ENCODE measurements at regions not wholly inside any gene's neighbourhood (a gene's known extent, or its start where the extent isn't known, plus 50 kb on each side); places are given as distances from the start of the nearest gene placed in this dataset.

- Histone ChIP-seq H3K4me1 (ENCODE audit: control insufficient read depth, insufficient read depth, low read length) (no peaks in the 10 kb centered on the region), H3K27ac (ENCODE audit: extremely low read depth, low read depth, low read length) (no peak overlapping the region), H3K36me3 (ENCODE audit: control insufficient read depth in 2 of 2, insufficient read depth in 1 of 2, low read length in 2 of 2) (no peaks in the 10 kb centered on the region), H3K4me3 (ENCODE audit: low read depth, low read length) (no peak overlapping the region), H3K9me3 (ENCODE audit: control insufficient read depth, insufficient read depth, low read depth, low read length) (no peaks in the 10 kb centered on the region)
- TF ChIP-seq GLIS1 (tag by site-specific recombination; IDR thresholded peaks at IDR 0.05) (no peak), ZBTB17 (tag by site-specific recombination; IDR thresholded peaks at IDR 0.05) (no peak), ZBTB21 (tag by site-specific recombination; IDR thresholded peaks at IDR 0.05) (no peak), ZNF26 (tag by site-specific recombination; IDR thresholded peaks at IDR 0.05) (no peak), MZF1 (tag by site-specific recombination; IDR thresholded peaks at IDR 0.05; ENCODE audit: borderline replicate concordance) (no peak), ZNF48 (tag by site-specific recombination; IDR thresholded peaks at IDR 0.05) (no peak), ZNF530 (tag by site-specific recombination; IDR thresholded peaks at IDR 0.05; ENCODE audit: low read depth) (no peak), ZNF621 (tag by site-specific recombination; IDR thresholded peaks at IDR 0.05) (no peak), ZNF792 (tag by site-specific recombination; IDR thresholded peaks at IDR 0.05) (no peak), ZNF302 (tag by site-specific recombination; IDR thresholded peaks at IDR 0.05; ENCODE audit: low read depth) (no peak), ZNF549 (tag by site-specific recombination; IDR thresholded peaks at IDR 0.05) (no peak), SP3 (tag by site-specific recombination; IDR thresholded peaks at IDR 0.05) (no peak), REST (tag by site-specific recombination; IDR thresholded peaks at IDR 0.05) (no peak), TSHZ1 (tag by site-specific recombination; IDR thresholded peaks at IDR 0.05; ENCODE audit: borderline replicate concordance) (no peak), ZFP69B (tag by site-specific recombination; IDR thresholded peaks at IDR 0.05) (no peak), SP7 (tag by site-specific recombination; IDR thresholded peaks at IDR 0.05) (no peak), ZNF37A (tag by site-specific recombination; IDR thresholded peaks at IDR 0.05) (no peak), ZNF610 (tag by site-specific recombination; IDR thresholded peaks at IDR 0.05; ENCODE audit: borderline replicate concordance) (no peak), ZNF488 (tag by site-specific recombination; IDR thresholded peaks at IDR 0.05) (no peak), ZNF624 (tag by site-specific recombination; IDR thresholded peaks at IDR 0.05) (no peak)
- CTCF ChIA-PET: interaction anchor here (3.4 kb wide), 1 partner anchor 25 kb away, joined by 16 read pairs; no protein-coding TSS in a partner anchor
- POLR2A ChIA-PET: no interaction called here
Measured at GRCh38 chr6:747028-747427, 54.1 kb upstream of the EXOC2 start.
